H1 (cell line): ENCODE measurements at regions not wholly inside any gene's neighbourhood (a gene's known extent, or its start where the extent isn't known, plus 50 kb on each side); places are given as distances from the start of the nearest gene placed in this dataset.

Experiments used
- GABPA ChIP-seq: IDR thresholded peaks from 2 replicates; pipeline ENCODE4 v1.6.1; 2011; ENCODE audit warnings: mild to moderate bottlenecking, low read length, moderate library complexity, borderline replicate concordance; ENCODE audit not compliant: insufficient read depth
- JUND ChIP-seq: IDR thresholded peaks from 2 replicates; pipeline ENCODE4 v1.6.1; 2011; ENCODE audit warnings: mild to moderate bottlenecking, improper control_type of control experiment, low read length
- KDM1A ChIP-seq: fragments of 200-600, 300-600 bp; sonication (generic); IDR thresholded peaks from 2 replicates; pipeline ENCODE4 v1.7.1; 2016; ENCODE audit warnings: mild to moderate bottlenecking, low read length, borderline replicate concordance
- POLR2AphosphoS5 ChIP-seq: IDR thresholded peaks from 2 replicates; pipeline ENCODE4 v1.6.1; 2011; ENCODE audit warnings: low read depth, low read length
- TF ChIP-seq, protein P1 (sequence below), 3 experiments: IDR thresholded peaks; 1 replicate in 2 of 3; 2 replicates in 1 of 3; pipeline versions ENCODE4 v1.5.1 to v1.6.1; 2011; ENCODE audit warnings: low read length in 3 of 3, mild to moderate bottlenecking in 3 of 3, inconsistent platforms in 2 of 3, low read depth in 1 of 3, moderate library complexity in 1 of 3; ENCODE audit not compliant: insufficient read depth in 1 of 3; ENCODE audit errors: control extremely low read depth in 1 of 3

DNA sequence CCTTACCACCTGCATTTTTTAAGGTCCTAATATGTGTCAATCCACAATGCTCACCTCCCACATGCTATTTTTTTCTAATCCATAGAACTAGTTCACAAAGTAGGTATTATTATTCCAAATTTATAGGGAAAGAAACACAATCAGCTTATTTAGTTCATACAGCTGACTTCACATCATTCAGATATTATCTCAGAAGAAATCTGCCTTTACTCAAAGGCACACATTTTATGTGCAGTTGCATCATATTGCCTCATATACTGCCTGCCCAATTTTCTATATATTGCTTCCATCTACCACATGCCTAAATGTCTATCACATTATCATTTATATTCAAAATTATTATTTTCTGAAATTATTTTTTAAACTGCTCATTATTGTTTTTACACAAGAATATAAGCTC lies 88.7 kb upstream of the LUZP2 start:
- TF ChIP-seq, protein P1, sequence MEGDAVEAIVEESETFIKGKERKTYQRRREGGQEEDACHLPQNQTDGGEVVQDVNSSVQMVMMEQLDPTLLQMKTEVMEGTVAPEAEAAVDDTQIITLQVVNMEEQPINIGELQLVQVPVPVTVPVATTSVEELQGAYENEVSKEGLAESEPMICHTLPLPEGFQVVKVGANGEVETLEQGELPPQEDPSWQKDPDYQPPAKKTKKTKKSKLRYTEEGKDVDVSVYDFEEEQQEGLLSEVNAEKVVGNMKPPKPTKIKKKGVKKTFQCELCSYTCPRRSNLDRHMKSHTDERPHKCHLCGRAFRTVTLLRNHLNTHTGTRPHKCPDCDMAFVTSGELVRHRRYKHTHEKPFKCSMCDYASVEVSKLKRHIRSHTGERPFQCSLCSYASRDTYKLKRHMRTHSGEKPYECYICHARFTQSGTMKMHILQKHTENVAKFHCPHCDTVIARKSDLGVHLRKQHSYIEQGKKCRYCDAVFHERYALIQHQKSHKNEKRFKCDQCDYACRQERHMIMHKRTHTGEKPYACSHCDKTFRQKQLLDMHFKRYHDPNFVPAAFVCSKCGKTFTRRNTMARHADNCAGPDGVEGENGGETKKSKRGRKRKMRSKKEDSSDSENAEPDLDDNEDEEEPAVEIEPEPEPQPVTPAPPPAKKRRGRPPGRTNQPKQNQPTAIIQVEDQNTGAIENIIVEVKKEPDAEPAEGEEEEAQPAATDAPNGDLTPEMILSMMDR (IDR thresholded peaks at IDR 0.05; ENCODE audit: control extremely low read depth in 1 of 3, insufficient read depth in 1 of 3, low read depth in 1 of 3, low read length in 3 of 3) = no peak
- TF ChIP-seq KDM1A (no peak), GABPA (no peak), POLR2AphosphoS5 (no peak), JUND (no peak)
